ENCODE measurements at regions not wholly inside any gene's neighbourhood (a gene's known extent, or its start where the extent isn't known, plus 50 kb on each side); places are given as distances from the start of the nearest gene placed in this dataset.

GRCh38 chr4:189206953-189207352 is 733.7 kb upstream of the FRG1 start:
- Mint-ChIP-seq H3K27ac (ENCODE audit: unreplicated experiment) (no peak overlapping the region), H3K9me3 (ENCODE audit: low read depth, unreplicated experiment) (peaks cover 5% of the 10 kb centered on the region), H3K36me3 (ENCODE audit: insufficient read depth, unreplicated experiment) (no peaks in the 10 kb centered on the region), H3K27me3 (ENCODE audit: unreplicated experiment) (peaks cover 14% of the 10 kb centered on the region), H3K4me1 (ENCODE audit: low read depth, unreplicated experiment) (peaks cover 11% of the 10 kb centered on the region), H3K4me3 (ENCODE audit: low read depth, unreplicated experiment) (no peak overlapping the region)
- no TSS peak for BruUV-seq (replicated peaks)
- CTCF ChIA-PET: no interaction called here
- no peak for TF ChIP-seq CTCF (IDR thresholded peaks at IDR 0.05; ENCODE audit: unreplicated experiment)
- no peak for DNase-seq
- intact Hi-C loops (cut with micrococcal nuclease; ENCODE audit: unreplicated experiment): loop anchor here (10.0 kb wide), 1 partner anchor 232 kb away; no protein-coding TSS in a partner anchor

GRCh38 chr4:189207872-189208271 is 732.8 kb upstream of the FRG1 start:
- no peak overlapping the region for H3K27ac Mint-ChIP-seq (ENCODE audit: unreplicated experiment)
- H3K27me3 Mint-ChIP-seq (ENCODE audit: unreplicated experiment): peaks cover 14% of the 10 kb centered on the region
- H3K4me3 Mint-ChIP-seq (ENCODE audit: low read depth, unreplicated experiment): no peak overlapping the region
- peaks cover 5% of the 10 kb centered on the region for H3K9me3 Mint-ChIP-seq (ENCODE audit: low read depth, unreplicated experiment)
- intact Hi-C loops (cut with micrococcal nuclease; ENCODE audit: unreplicated experiment): loop anchor here (10.0 kb wide), 1 partner anchor 233 kb away; no protein-coding TSS in a partner anchor
- TF ChIP-seq CTCF (IDR thresholded peaks at IDR 0.05; ENCODE audit: unreplicated experiment): no peak
- no peak for DNase-seq
- CTCF ChIA-PET: no interaction called here
- BruUV-seq (replicated peaks): no TSS peak
- peaks cover 2% of the 10 kb centered on the region for H3K4me1 Mint-ChIP-seq (ENCODE audit: low read depth, unreplicated experiment)
- no peaks in the 10 kb centered on the region for H3K36me3 Mint-ChIP-seq (ENCODE audit: insufficient read depth, unreplicated experiment)

- no peak for DNase-seq
- no peak overlapping the region for H3K4me3 Mint-ChIP-seq (ENCODE audit: low read depth, unreplicated experiment)
- peaks cover 14% of the 10 kb centered on the region for H3K9me3 Mint-ChIP-seq (ENCODE audit: low read depth, unreplicated experiment)
- H3K27me3 Mint-ChIP-seq (ENCODE audit: unreplicated experiment): no peaks in the 10 kb centered on the region
- no TSS peak for BruUV-seq (replicated peaks)
- intact Hi-C loops (cut with micrococcal nuclease; ENCODE audit: unreplicated experiment): no loop called here
- CTCF ChIA-PET: no interaction called here
- no peak overlapping the region for H3K27ac Mint-ChIP-seq (ENCODE audit: unreplicated experiment)
- TF ChIP-seq CTCF (IDR thresholded peaks at IDR 0.05; ENCODE audit: unreplicated experiment): no peak
- no peaks in the 10 kb centered on the region for H3K4me1 Mint-ChIP-seq (ENCODE audit: low read depth, unreplicated experiment)
- no peaks in the 10 kb centered on the region for H3K36me3 Mint-ChIP-seq (ENCODE audit: insufficient read depth, unreplicated experiment)
Observed at GRCh38 chr4:189215574-189215973, 725.1 kb upstream of the FRG1 start.

- TF ChIP-seq CTCF (IDR thresholded peaks at IDR 0.05; ENCODE audit: unreplicated experiment): no peak
- no peaks in the 10 kb centered on the region for H3K36me3 Mint-ChIP-seq (ENCODE audit: insufficient read depth, unreplicated experiment)
- no peak for DNase-seq
- no peak overlapping the region for H3K27ac Mint-ChIP-seq (ENCODE audit: unreplicated experiment)
- H3K4me1 Mint-ChIP-seq (ENCODE audit: low read depth, unreplicated experiment): no peaks in the 10 kb centered on the region
- no peak overlapping the region for H3K4me3 Mint-ChIP-seq (ENCODE audit: low read depth, unreplicated experiment)
- peaks cover 3% of the 10 kb centered on the region for H3K9me3 Mint-ChIP-seq (ENCODE audit: low read depth, unreplicated experiment)
- CTCF ChIA-PET: no interaction called here
- H3K27me3 Mint-ChIP-seq (ENCODE audit: unreplicated experiment): no peaks in the 10 kb centered on the region
- no TSS peak for BruUV-seq (replicated peaks)
- intact Hi-C loops (cut with micrococcal nuclease; ENCODE audit: unreplicated experiment): no loop called here
Observed at GRCh38 chr4:189221691-189222090, 719.0 kb upstream of the FRG1 start.
